SIG-M5 treated with dmso at 0.1 percent for 504 hours (cell line): ENCODE measurements at regions not wholly inside any gene's neighbourhood (a gene's known extent, or its start where the extent isn't known, plus 50 kb on each side); places are given as distances from the start of the nearest gene placed in this dataset.

ENCODE experiments used
- DNase-seq: peaks from one replicate; lab custom pipeline; 2025; ENCODE audit not compliant: unreplicated experiment; lab: John Stamatoyannopoulos, UW

GRCh38 chr7:38002689-38003088 is 82.2 kb downstream of the EPDR1 start:
- DNase-seq, result no peak

DNA sequence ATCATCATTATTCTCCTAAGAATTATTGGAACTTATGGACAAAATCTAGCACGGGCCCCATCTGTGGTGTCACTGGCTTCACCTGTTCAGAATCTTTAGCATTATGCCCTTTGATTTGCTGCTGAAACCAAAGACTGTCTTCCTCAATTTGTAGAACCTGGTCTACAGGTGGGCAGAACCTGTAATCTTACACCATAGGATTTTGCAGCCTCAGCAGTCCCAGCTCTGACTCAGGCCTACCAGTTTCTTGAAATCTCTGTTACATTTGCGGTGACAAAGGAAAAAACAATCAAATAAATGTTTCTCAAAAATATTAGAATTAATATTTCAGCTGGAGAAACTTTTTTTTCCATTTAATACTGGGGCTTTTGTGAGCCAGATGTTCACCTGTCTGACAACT is 86.1 kb downstream of the EPDR1 start:
- DNase-seq, result no peak

DNA sequence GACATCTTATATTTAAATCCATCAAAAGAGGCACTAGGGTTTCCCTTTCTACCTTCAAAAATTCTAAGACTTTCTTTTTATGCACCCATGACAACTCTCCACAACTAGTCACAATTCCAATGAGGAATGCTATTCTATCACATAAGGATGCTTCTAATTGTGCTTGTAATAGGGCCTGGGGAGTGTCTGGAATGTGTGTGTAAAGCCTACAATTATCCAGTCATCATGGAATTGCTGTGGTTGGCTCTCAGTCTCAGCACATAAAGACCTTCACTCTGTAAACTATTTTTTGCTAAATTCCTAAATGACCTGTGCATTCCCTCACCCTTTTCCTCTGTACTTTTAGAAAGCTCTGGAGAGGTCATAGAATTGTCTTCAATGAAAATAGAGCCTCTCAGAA is 86.7 kb downstream of the EPDR1 start:
- DNase-seq, result no peak

GRCh38 chr7:38013246-38013645 is 92.8 kb downstream of the EPDR1 start:
- DNase-seq, result no peak

GRCh38 chr7:38016567-38016966 is 96.1 kb downstream of the EPDR1 start:
- DNase-seq, result no peak

DNA sequence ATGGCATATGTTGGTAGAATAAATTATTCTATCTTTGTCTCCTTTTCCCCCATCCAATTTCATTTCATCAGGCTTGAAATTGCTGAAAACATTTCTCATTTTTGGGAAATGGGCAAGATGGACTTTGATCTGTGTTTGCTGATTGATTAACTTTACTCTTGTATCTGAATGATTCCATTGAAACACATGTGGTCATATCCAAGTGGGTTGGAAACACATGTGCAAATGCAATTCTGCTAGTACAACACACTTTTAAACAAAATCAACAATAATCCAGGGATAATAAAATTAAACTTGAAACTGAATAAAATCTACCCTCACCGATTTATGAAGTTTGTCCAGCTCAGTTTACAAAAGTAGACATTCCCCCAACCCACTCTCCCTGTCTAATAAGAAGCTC is 96.9 kb downstream of the EPDR1 start:
- no peak for DNase-seq

GRCh38 chr7:38020121-38020785 is 99.8 kb downstream of the EPDR1 start:
- no peak for DNase-seq

DNA sequence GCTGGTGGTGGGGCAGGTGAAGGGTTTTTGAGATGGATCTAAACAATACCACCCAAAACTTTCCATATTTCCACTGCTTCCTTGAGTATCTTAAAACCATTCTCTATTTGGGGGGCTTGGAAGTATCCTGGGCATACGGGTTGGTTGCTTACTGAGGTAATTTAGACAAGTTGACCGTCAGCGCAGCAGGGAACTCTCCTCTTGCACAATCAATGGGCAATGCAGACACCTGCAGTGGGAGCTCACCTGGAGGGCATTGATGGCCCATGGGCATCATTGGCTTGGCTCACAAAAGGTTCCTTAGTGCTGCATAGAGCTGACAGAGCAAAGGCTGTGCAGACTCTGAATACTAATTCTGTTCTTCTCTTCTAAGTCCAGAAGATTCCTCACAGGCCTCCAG is 101.5 kb downstream of the EPDR1 start:
- no peak for DNase-seq

GRCh38 chr7:38025815-38026214 is 105.4 kb downstream of the EPDR1 start:
- no peak for DNase-seq

DNA sequence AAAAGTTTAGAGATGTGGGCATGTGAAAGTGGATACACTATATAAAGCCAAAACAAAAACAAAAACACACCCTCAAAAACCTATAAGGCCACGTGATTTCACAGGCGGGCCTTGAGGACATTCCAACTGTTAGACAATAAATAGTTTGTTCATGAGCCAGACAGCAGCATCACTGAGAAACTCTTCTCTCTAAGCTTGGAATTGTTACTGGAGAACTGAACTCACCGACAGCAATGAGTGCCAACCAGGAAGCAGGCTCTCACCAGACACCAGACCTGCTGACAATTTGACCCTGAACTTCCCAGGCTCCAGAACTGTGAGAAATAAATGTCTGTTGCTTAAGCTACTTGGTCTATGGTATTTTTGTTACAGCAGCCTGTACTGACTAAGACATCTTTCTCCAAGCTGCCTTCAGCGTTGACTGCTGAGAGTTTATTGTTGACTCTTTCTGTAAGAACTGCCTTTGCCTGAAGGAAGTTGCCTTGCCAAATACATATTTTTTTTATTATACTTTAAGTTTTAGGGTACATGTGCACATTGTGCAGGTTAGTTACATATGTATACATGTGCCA is 107.5 kb downstream of the EPDR1 start:
- DNase-seq, result no peak

GRCh38 chr7:38034062-38034908 is 113.8 kb downstream of the EPDR1 start:
- no peak for DNase-seq

DNA sequence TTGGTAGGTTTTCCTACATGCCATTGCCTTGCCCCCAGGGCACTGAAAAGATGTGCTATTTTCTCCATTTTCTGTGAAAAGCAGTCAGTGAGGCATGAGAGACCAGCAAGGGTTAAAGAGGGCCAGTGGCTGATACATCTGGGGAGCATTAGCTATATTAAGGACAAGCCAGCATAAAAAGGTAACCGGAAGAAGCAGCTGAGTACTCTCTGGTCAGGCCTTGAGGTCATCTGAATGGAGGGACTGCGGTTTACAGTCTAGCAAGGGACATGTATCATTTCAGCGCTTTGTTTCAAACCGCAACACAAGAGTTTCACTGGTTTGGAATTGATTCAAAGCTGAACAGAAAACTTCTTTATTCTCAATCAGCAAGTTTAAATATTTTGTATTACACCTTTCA is 120.4 kb downstream of the EPDR1 start:
- no peak for DNase-seq

DNA sequence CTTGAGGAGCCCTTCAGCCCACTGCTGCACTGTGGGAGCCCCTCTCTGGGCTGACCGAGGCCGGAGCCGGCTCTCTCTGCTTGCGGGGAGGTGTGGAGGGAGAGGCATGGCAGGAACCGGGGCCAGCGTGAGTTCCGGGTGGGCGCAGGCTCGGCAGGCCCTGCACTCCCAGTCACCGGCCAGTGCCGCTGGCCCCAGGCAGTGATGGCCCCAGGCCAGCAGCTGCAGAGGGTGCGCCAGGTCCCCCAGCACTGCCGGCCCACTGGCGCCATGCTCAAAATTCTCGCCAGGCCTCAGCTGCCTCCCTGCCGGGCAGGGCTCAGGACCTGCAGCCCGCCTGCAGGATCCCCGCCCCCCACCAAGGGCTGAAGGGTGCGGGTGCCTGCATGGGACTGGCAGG is 128.4 kb upstream of the STARD3NL start:
- no peak for DNase-seq

GRCh38 chr7:38051311-38051710 is 126.7 kb upstream of the STARD3NL start:
- no peak for DNase-seq

- no peak for DNase-seq
These were observed 126.3 kb upstream of the STARD3NL start for GRCh38 chr7:38051786-38052185.

DNA sequence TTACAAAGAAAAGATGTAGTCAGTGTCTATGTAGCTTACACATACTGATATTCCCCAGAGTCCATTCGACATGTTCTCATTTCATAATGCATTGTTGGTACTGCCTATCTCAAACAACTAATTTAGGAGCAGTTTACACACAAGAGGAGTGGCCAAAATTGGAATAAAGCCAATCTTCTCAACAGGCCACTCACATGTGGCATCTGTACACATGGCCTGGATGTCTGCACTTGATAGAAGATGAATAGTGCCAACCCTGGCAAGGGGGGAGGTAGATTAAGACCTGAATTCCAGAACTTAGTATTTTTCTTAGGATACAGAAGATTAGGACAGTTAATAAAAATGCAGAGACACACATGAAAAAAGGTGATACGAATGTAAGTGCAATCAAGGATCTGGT is 125.3 kb upstream of the STARD3NL start:
- no peak for DNase-seq

DNA sequence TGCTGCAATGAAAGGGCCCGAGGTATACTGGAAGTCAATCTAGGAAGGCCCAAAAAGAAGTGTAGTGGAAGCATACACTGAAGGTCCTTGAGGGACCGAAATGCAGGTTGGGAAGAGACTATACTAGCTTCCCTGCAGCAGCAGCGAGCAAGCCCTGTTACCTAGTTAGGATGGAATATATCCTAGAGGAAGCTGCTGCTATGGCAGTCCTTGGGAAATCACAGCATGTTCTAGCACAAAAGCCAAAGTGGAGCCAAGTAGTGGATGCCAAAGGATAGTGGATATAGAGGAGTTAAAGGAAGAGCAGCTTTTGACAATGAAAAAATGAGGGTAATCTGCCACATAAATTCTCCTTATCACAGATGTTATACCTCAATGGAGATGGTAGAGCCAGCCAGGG is 123.8 kb upstream of the STARD3NL start:
- DNase-seq, result no peak

- no peak for DNase-seq
These were observed 120.2 kb upstream of the STARD3NL start for GRCh38 chr7:38057829-38058228.

DNA sequence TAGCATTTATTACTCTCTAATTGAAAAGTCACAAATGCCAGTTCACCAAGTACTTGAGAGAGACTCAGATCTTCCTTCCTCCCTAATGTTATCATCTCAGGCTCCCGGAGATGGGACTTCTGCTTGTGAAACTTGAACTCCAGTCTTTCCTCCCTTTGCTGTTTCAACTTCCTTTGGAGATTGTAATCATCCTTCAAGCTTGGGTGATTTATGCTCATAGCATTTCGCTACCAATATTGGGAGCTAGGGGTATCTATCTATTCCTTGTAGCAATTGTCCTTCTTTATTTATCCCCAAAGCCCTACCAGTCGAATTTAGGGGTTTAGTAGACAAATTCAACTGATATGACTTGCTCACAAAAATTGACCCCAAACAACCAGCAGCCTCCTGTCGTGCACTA is 117.9 kb upstream of the STARD3NL start:
- DNase-seq, result no peak

- no peak for DNase-seq
These were observed 117.4 kb upstream of the STARD3NL start for GRCh38 chr7:38060637-38061036.

- no peak for DNase-seq
These were observed 111.7 kb upstream of the STARD3NL start for GRCh38 chr7:38066391-38066790.

GRCh38 chr7:38068461-38068860 is 109.6 kb upstream of the STARD3NL start:
- DNase-seq, result no peak
